Body of pancreas (tissue), 4 donors: ENCODE measurements at regions not wholly inside any gene's neighbourhood (a gene's known extent, or its start where the extent isn't known, plus 50 kb on each side); places are given as distances from the start of the nearest gene placed in this dataset.

Experiments used
- ATAC-seq: fragments of 150-250 bp; one replicate; pipeline ENCODE4 v1.9.1; 2016
- DNase-seq, 4 donors: peaks; one replicate each; pipeline ENCODE4 v3.0.0-alpha.2; 2019
- H3K27ac ChIP-seq, 4 donors: fragments of 200-600 bp; sonication (generic); 1 replicate in 3 of 4; 2 replicates in 1 of 4; pipeline versions ENCODE4 v1.5.1 to v1.6.1; 2016 to 2019; ENCODE audit warnings: mild to moderate bottlenecking in 1 of 4, mixed read lengths in 1 of 4, moderate library complexity in 1 of 4
- H3K27me3 ChIP-seq, 2 donors: fragments of 200-600 bp; sonication (generic); one replicate each; pipeline ENCODE4 v1.6.0; 2016; ENCODE audit warnings: mild to moderate bottlenecking in 1 of 2
- H3K36me3 ChIP-seq, 2 donors: fragments of 200-600 bp; sonication (generic); replicated peaks in 1 of 2; 2 replicates each; pipeline ENCODE4 v1.5.1; 2016; ENCODE audit warnings: low read depth in 2 of 2; ENCODE audit not compliant: insufficient read depth in 1 of 2
- H3K4me1 ChIP-seq: fragments of 200-600 bp; sonication (generic); one replicate; pipeline ENCODE4 v1.6.0; 2016
- H3K4me3 ChIP-seq, 2 donors: fragments of 200-600 bp; sonication (generic); 1 replicate in 1 of 2; 2 replicates in 1 of 2; pipeline ENCODE4 v1.5.1; 2016 to 2019
- H3K9me3 ChIP-seq, 3 donors: fragments of 200-600 bp; sonication (generic); 1 replicate in 2 of 3; 2 replicates in 1 of 3; pipeline ENCODE4 v1.5.1; 2016
- CTCF ChIP-seq, 7 experiments: fragments of 450-650 bp in 4 of 7; fragments of 200-600 bp in 3 of 7; sonication (generic) in 3 of 7; IDR thresholded peaks; one replicate each; pipeline ENCODE4 v1.5.1; 2016 to 2019; ENCODE audit warnings: antibody characterized with exemption in 7 of 7
- POLR2A ChIP-seq, 3 donors: fragments of 450-650 bp; IDR thresholded peaks; one replicate each; pipeline ENCODE4 v1.6.1; 2016; ENCODE audit warnings: antibody characterized with exemption in 3 of 3, mild to moderate bottlenecking in 2 of 3
- WGBS, 2 donors: methylation state at CpG; one replicate each; pipeline ENCODE4 v1.1.5; 2017; 5-methylcytosine and 5-hydroxymethylcytosine counted together
- intact Hi-C: fragments of 100-400 bp; cut with DNase I; formaldehyde crosslinking; loops from one replicate; pipeline ENCODE4 v1.15.1; 2023

- Histone ChIP-seq H3K9me3 (no peaks in the 10 kb centered on the region), H3K27me3 (no peaks in the 10 kb centered on the region), H3K4me1 (no peaks in the 10 kb centered on the region), H3K36me3 (no peaks in the 10 kb centered on the region), H3K4me3 (no peak overlapping the region), H3K27ac (no peak overlapping the region)
- 64 to 66% methylated on average over 4 of the region's 4 CpGs for WGBS, 2 donors
- no peak for DNase-seq
- intact Hi-C loops, result no loop called here
- ATAC-seq, result no peak
- TF ChIP-seq POLR2A (IDR thresholded peaks at IDR 0.05), result no peak
- TF ChIP-seq CTCF (IDR thresholded peaks at IDR 0.05), result peak in 2 of 7 experiments; percentile 5 to 13
Observed at GRCh38 chr5:98454904-98455303, 318.6 kb upstream of the RGMB start.

DNA sequence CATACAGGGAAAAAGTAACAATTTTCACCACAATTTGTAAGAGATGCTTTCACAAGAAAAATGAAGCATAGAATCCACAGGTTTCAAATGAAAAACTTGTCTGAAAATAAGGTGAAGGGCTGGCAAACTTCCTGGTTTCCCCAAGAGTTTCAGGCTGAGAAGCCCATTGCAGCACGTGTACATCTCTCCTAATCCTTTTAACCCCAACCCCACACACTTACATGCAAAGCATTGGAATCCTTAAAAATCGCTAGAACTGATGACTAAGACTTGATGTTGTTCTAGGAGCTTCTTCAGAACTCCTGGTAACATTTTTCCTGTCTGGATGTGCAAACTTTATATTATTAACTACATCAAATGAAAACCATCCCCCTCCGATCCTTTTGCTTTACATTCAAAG is 317.8 kb upstream of the RGMB start:
- DNase-seq (no peak), ATAC-seq (no peak)
- H3K27me3 ChIP-seq, result no peaks in the 10 kb centered on the region
- H3K4me3 ChIP-seq, result no peak overlapping the region
- no peak for TF ChIP-seq POLR2A (IDR thresholded peaks at IDR 0.05)
- TF ChIP-seq CTCF (IDR thresholded peaks at IDR 0.05), result no peak
- 61 to 68% methylated on average over 3 of the region's 3 CpGs for whole genome bisulfite sequencing, 2 donors
- no peak overlapping the region for H3K27ac ChIP-seq
- H3K4me1 ChIP-seq, result no peaks in the 10 kb centered on the region
- intact Hi-C loops, result no loop called here
- no peaks in the 10 kb centered on the region for H3K36me3 ChIP-seq
- no peaks in the 10 kb centered on the region for H3K9me3 ChIP-seq

DNA sequence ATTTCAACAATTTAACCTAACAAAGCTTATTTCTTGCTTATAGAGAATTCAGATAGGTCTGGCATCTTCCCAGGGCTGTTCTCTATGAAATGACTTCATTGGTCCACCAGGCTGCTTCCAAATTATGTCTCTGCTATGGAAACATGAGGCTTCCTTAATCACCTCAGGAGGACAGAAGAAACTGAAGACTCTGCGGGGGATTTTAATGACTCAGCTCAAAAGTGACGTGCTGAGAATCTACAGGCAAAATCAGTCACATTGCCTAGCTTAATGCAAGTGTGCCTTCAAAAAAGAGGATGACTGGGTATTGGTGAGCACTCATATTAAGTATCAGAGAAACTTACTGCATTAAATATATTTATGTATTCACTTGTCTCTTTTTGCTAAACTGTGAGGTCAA is 315.5 kb upstream of the RGMB start:
- Histone ChIP-seq H3K4me3 (no peak overlapping the region), H3K36me3 (no peaks in the 10 kb centered on the region), H3K27ac (no peak overlapping the region), H3K4me1 (no peaks in the 10 kb centered on the region), H3K27me3 (no peaks in the 10 kb centered on the region), H3K9me3 (no peaks in the 10 kb centered on the region)
- TF ChIP-seq CTCF (IDR thresholded peaks at IDR 0.05) (no peak), POLR2A (IDR thresholded peaks at IDR 0.05) (no peak)
- no peak for ATAC-seq
- DNase-seq, result no peak
- 82 to 94% methylated on average over 2 of the region's 2 CpGs for WGBS, 2 donors
- intact Hi-C loops, result no loop called here

DNA sequence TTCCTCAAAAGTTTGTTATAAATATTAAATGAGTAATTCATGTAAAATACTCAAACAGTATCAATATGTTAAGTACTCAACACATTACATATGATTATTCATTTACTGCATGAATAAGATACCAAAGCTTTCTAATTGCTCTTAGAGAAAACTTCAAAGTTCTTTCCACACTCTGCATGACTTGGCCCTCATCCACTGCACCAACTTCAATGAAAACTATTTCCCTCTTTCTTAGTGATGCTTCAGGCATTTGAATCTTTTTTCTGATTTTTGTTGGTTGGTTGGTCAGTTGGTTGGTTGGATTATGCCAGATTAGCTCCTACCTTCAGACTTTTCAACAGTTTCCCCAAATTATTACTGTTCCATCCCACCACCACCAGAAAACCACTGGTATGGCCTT is 314.7 kb upstream of the RGMB start:
- no peaks in the 10 kb centered on the region for H3K36me3 ChIP-seq
- ATAC-seq, result no peak
- no peak for DNase-seq
- H3K4me3 ChIP-seq, result no peak overlapping the region
- H3K27me3 ChIP-seq, result no peaks in the 10 kb centered on the region
- TF ChIP-seq POLR2A (IDR thresholded peaks at IDR 0.05) (no peak), CTCF (IDR thresholded peaks at IDR 0.05) (no peak)
- intact Hi-C loops, result no loop called here
- no peak overlapping the region for H3K27ac ChIP-seq
- no peaks in the 10 kb centered on the region for H3K9me3 ChIP-seq
- no peaks in the 10 kb centered on the region for H3K4me1 ChIP-seq

DNA sequence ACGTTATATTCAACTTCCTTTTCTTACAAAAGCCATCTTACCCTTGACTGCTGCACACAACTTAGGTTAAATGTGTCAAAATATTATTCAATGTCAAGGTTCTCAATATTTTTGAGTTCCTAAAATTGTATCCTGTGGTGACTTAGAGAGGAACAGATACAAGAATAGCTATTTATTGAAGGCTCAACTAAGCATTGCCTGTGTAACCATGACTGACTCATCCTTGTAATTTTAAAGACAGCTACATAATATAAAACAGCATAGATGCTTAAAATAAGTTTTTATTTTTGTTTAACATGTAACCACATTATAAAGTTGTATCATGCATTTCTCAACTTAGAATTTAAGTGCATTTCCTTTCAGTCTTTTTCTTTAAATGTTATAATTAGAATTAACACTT is 312.9 kb upstream of the RGMB start:
- TF ChIP-seq CTCF (IDR thresholded peaks at IDR 0.05) (no peak), POLR2A (IDR thresholded peaks at IDR 0.05) (no peak)
- ATAC-seq (no peak), DNase-seq (no peak)
- no peaks in the 10 kb centered on the region for H3K36me3 ChIP-seq
- H3K4me3 ChIP-seq, result no peak overlapping the region
- WGBS, 2 donors, result 74 to 79% methylated on average over 1 of the region's 1 CpG
- H3K9me3 ChIP-seq, result no peaks in the 10 kb centered on the region
- H3K27me3 ChIP-seq, result no peaks in the 10 kb centered on the region
- intact Hi-C loops, result no loop called here
- H3K27ac ChIP-seq, result no peak overlapping the region
- H3K4me1 ChIP-seq, result no peaks in the 10 kb centered on the region
